Tibial nerve (tissue), 4 donors: ENCODE measurements at regions not wholly inside any gene's neighbourhood (a gene's known extent, or its start where the extent isn't known, plus 50 kb on each side); places are given as distances from the start of the nearest gene placed in this dataset.

Experiments
- DNase-seq, 2 donors: peaks; one replicate each; pipeline ENCODE4 v3.0.0-alpha.2; 2019; ENCODE audit warnings: low spot score in 2 of 2
- H3K27ac ChIP-seq, 4 donors: fragments of 200-600 bp; sonication (generic) in 3 of 4; one replicate each; pipeline ENCODE4 v1.5.1; 2017 to 2019; ENCODE audit warnings: mild to moderate bottlenecking in 1 of 4
- H3K27me3 ChIP-seq, 2 donors: fragments of 200-600 bp; sonication (generic) in 1 of 2; one replicate each; pipeline versions ENCODE4 v1.5.1 to v1.6.0; 2017 to 2019
- H3K36me3 ChIP-seq, 3 donors: fragments of 200-600 bp; sonication (generic); one replicate each; pipeline ENCODE4 v1.5.1; 2018 to 2019
- H3K4me1 ChIP-seq, 4 donors: fragments of 200-600 bp; sonication (generic) in 3 of 4; one replicate each; pipeline ENCODE4 v1.5.1; 2017 to 2019
- H3K4me3 ChIP-seq, 4 donors: fragments of 200-600 bp; sonication (generic) in 3 of 4; one replicate each; pipeline ENCODE4 v1.5.1; 2017 to 2019; ENCODE audit warnings: mild to moderate bottlenecking in 1 of 4, moderate library complexity in 1 of 4
- H3K9me3 ChIP-seq, 4 donors: fragments of 200-600 bp; sonication (generic) in 3 of 4; one replicate each; pipeline ENCODE4 v1.5.1; 2017 to 2019
- EP300 ChIP-seq, 2 donors: sonication (generic); formaldehyde crosslinking; IDR thresholded peaks; one replicate each; pipeline ENCODE4 v1.6.1; 2017; ENCODE audit warnings: antibody characterized with exemption in 2 of 2, mild to moderate bottlenecking in 1 of 2
- POLR2A ChIP-seq, 2 donors: fragments of 450-650 bp; IDR thresholded peaks; one replicate each; pipeline ENCODE4 v1.6.1; 2017; ENCODE audit warnings: antibody characterized with exemption in 2 of 2, mild to moderate bottlenecking in 2 of 2, moderate library complexity in 2 of 2
- WGBS, 2 donors: methylation state at CpG; one replicate each; pipeline ENCODE4 v1.1.5; 2018; 5-methylcytosine and 5-hydroxymethylcytosine counted together
- TF ChIP-seq, protein P1 (sequence below), 5 experiments: fragments of 200-600 bp in 3 of 5; fragments of 450-650 bp in 2 of 5; sonication (generic) in 3 of 5; IDR thresholded peaks; one replicate each; pipeline ENCODE4 v1.5.1; 2016 to 2019; ENCODE audit warnings: antibody characterized with exemption in 5 of 5, mild to moderate bottlenecking in 3 of 5, moderate library complexity in 2 of 5

- H3K9me3 ChIP-seq: peaks cover 0 to 9% (median 0%) of the 10 kb centered on the region in 4 donors
- no peaks in the 10 kb centered on the region for H3K27me3 ChIP-seq
- TF ChIP-seq EP300 (IDR thresholded peaks at IDR 0.05) (no peak), POLR2A (IDR thresholded peaks at IDR 0.05) (no peak)
- TF ChIP-seq, protein P1, sequence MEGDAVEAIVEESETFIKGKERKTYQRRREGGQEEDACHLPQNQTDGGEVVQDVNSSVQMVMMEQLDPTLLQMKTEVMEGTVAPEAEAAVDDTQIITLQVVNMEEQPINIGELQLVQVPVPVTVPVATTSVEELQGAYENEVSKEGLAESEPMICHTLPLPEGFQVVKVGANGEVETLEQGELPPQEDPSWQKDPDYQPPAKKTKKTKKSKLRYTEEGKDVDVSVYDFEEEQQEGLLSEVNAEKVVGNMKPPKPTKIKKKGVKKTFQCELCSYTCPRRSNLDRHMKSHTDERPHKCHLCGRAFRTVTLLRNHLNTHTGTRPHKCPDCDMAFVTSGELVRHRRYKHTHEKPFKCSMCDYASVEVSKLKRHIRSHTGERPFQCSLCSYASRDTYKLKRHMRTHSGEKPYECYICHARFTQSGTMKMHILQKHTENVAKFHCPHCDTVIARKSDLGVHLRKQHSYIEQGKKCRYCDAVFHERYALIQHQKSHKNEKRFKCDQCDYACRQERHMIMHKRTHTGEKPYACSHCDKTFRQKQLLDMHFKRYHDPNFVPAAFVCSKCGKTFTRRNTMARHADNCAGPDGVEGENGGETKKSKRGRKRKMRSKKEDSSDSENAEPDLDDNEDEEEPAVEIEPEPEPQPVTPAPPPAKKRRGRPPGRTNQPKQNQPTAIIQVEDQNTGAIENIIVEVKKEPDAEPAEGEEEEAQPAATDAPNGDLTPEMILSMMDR (IDR thresholded peaks at IDR 0.05): no peak
- no peak overlapping the region for H3K4me3 ChIP-seq
- WGBS, 2 donors: 93 to 94% methylated on average over 9 of the region's 9 CpGs
- no peaks in the 10 kb centered on the region for H3K36me3 ChIP-seq
- no peak overlapping the region for H3K27ac ChIP-seq
- H3K4me1 ChIP-seq: peaks cover 0 to 11% (median 0%) of the 10 kb centered on the region in 4 donors
- no peak for DNase-seq
Observed at GRCh38 chr6:167717455-167717854, 109.3 kb upstream of the AFDN start.

GRCh38 chr6:167717867-167718266, 108.8 kb upstream of the AFDN start:
- Histone ChIP-seq H3K9me3 (peaks cover 0 to 9% (median 0%) of the 10 kb centered on the region in 4 donors), H3K4me1 (peaks cover 0 to 11% (median 0%) of the 10 kb centered on the region in 4 donors), H3K27ac (no peak overlapping the region), H3K36me3 (no peaks in the 10 kb centered on the region), H3K4me3 (no peak overlapping the region), H3K27me3 (no peaks in the 10 kb centered on the region)
- TF ChIP-seq, protein P1 (IDR thresholded peaks at IDR 0.05): no peak
- TF ChIP-seq EP300 (IDR thresholded peaks at IDR 0.05) (no peak), POLR2A (IDR thresholded peaks at IDR 0.05) (no peak)
- DNase-seq: no peak
- 94 to 98% methylated on average over 2 of the region's 2 CpGs for WGBS, 2 donors

DNA sequence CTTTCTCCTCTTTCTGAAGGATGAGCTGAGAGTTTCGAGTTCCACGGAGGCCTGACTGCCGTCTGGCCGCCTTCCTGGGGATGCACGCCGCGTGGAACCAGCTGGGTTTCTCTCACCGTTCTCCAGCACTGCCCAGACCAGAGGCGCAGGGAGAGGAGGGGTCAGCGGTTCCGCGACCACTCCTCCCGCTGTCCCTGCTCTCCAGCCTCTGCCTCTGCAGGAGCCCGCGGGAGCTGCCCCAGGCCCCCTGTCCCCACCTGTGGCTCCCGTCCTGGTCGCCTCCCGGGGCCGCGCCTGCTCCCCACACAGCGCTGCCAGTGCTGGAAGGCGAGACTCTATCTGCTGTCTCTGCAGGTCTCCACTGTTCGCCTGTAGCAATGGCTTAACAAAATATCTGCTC, 106.8 kb upstream of the AFDN start:
- 66 to 74% methylated on average over 23 of the region's 23 CpGs for WGBS, 2 donors
- no peak for DNase-seq
- Histone ChIP-seq H3K9me3 (peaks cover 0 to 23% (median 0%) of the 10 kb centered on the region in 4 donors), H3K36me3 (no peaks in the 10 kb centered on the region), H3K4me3 (no peak overlapping the region), H3K27ac (no peak overlapping the region), H3K27me3 (no peaks in the 10 kb centered on the region), H3K4me1 (peaks cover 0 to 11% (median 0%) of the 10 kb centered on the region in 4 donors)
- TF ChIP-seq EP300 (IDR thresholded peaks at IDR 0.05): no peak
- TF ChIP-seq, protein P1 (IDR thresholded peaks at IDR 0.05): no peak
- no peak for TF ChIP-seq POLR2A (IDR thresholded peaks at IDR 0.05)

- H3K27me3 ChIP-seq: no peaks in the 10 kb centered on the region
- peaks cover 0 to 23% (median 0%) of the 10 kb centered on the region in 4 donors for H3K9me3 ChIP-seq
- no peaks in the 10 kb centered on the region for H3K36me3 ChIP-seq
- DNase-seq: no peak
- H3K4me3 ChIP-seq: no peak overlapping the region
- TF ChIP-seq EP300 (IDR thresholded peaks at IDR 0.05) (no peak), POLR2A (IDR thresholded peaks at IDR 0.05) (no peak)
- TF ChIP-seq, protein P1 (IDR thresholded peaks at IDR 0.05): no peak
- H3K27ac ChIP-seq: no peak overlapping the region
- peaks cover 0 to 11% (median 0%) of the 10 kb centered on the region in 4 donors for H3K4me1 ChIP-seq
- WGBS, 2 donors: 68 to 74% methylated on average over 26 to 31 of the region's 31 CpGs
Observed at GRCh38 chr6:167720456-167721285, 106.0 kb upstream of the AFDN start.

GRCh38 chr6:167721291-167721690, 105.4 kb upstream of the AFDN start:
- H3K9me3 ChIP-seq: peaks cover 0 to 23% (median 0%) of the 10 kb centered on the region in 4 donors
- TF ChIP-seq EP300 (IDR thresholded peaks at IDR 0.05) (no peak), POLR2A (IDR thresholded peaks at IDR 0.05) (no peak)
- TF ChIP-seq, protein P1 (IDR thresholded peaks at IDR 0.05): no peak
- no peaks in the 10 kb centered on the region for H3K36me3 ChIP-seq
- no peak for DNase-seq
- H3K27ac ChIP-seq: no peak overlapping the region
- 87 to 95% methylated on average over 10 of the region's 10 CpGs for WGBS, 2 donors
- no peak overlapping the region for H3K4me3 ChIP-seq
- peaks cover 0 to 11% (median 0%) of the 10 kb centered on the region in 4 donors for H3K4me1 ChIP-seq
- H3K27me3 ChIP-seq: no peaks in the 10 kb centered on the region
